Adrenal gland (tissue), 9 donors: ENCODE measurements at regions not wholly inside any gene's neighbourhood (a gene's known extent, or its start where the extent isn't known, plus 50 kb on each side); places are given as distances from the start of the nearest gene placed in this dataset.

Experiments used
- DNase-seq, 7 donors: peaks; one replicate each; pipeline ENCODE4 v3.0.0-alpha.2; 2019 to 2020
- H3K27ac ChIP-seq, 5 donors: fragments of 200-600 bp; sonication (generic) in 4 of 5; 1 replicate in 3 of 5; 2 replicates in 2 of 5; pipeline versions ENCODE4 v1.5.1 to v1.8.0; 2016 to 2020; ENCODE audit warnings: mild to moderate bottlenecking in 1 of 5
- H3K27me3 ChIP-seq: fragments of 200-600 bp; 2 replicates; pipeline ENCODE4 v1.8.0; 2021
- H3K36me3 ChIP-seq, 2 donors: fragments of 200-600 bp; replicated peaks in 1 of 2; 1 replicate in 1 of 2; 2 replicates in 1 of 2; pipeline versions ENCODE4 v1.5.1 to v1.8.0; 2018 to 2022
- H3K4me1 ChIP-seq, 2 donors: fragments of 200-600 bp; replicated peaks in 1 of 2; 1 replicate in 1 of 2; 2 replicates in 1 of 2; pipeline versions ENCODE4 v1.5.1 to v1.8.0; 2018 to 2021
- H3K4me3 ChIP-seq, 4 donors: fragments of 200-600 bp; sonication (generic) in 3 of 4; one replicate each; pipeline ENCODE4 v1.5.1; 2016 to 2018
- H3K9me3 ChIP-seq, 3 donors: fragments of 200-600 bp; sonication (generic) in 1 of 3; replicated peaks in 1 of 3; 1 replicate in 2 of 3; 2 replicates in 1 of 3; pipeline versions ENCODE4 v1.5.1 to v1.8.0; 2016 to 2021
- POLR2A ChIP-seq, 2 donors: fragments of 450-650 bp; IDR thresholded peaks; one replicate each; pipeline ENCODE4 v1.6.1; 2017; ENCODE audit warnings: antibody characterized with exemption in 2 of 2, mild to moderate bottlenecking in 2 of 2, moderate library complexity in 1 of 2
- WGBS, 4 donors: extraction: QIAGEN DNeasy Blood & Tissue Kit in 2 of 4; methylation state at CpG; one replicate each; pipeline versions ENCODE4 v1.1.5 to v1.1.7; 2013 to 2017; 5-methylcytosine and 5-hydroxymethylcytosine counted together
- intact Hi-C, 2 donors: fragments of 100-400 bp; cut with DNase I; formaldehyde crosslinking; loops; one replicate each; pipeline versions ENCODE4 v1.14.1 to v1.15.0; 2022 to 2023
- TF ChIP-seq, protein P1 (sequence below), 6 experiments: fragments of 450-650 bp in 4 of 6; fragments of 200-600 bp in 2 of 6; sonication (generic) in 1 of 6; IDR thresholded peaks; 1 replicate in 5 of 6; 2 replicates in 1 of 6; pipeline versions ENCODE4 v1.5.1 to v1.8.0; 2016 to 2021; ENCODE audit warnings: antibody characterized with exemption in 6 of 6, mild to moderate bottlenecking in 2 of 6, moderate library complexity in 1 of 6
- donor health status: healthy with polysubstance abuse.
- donor health status: Bipolar disorder and iron deficiency.
- donor health status: DM: yes; HTN: yes; CAD: no.
- donor health status: DM: no; HTN: no; CAD: no.
- donor health status: DM: no; HTN: no; CAD: no.

GRCh38 chr11:27864611-27865010 is 164.4 kb upstream of the BDNF start:
- Histone ChIP-seq H3K9me3 (no peaks in the 10 kb centered on the region), H3K4me3 (no peak overlapping the region), H3K27me3 (no peaks in the 10 kb centered on the region), H3K4me1 (peaks cover 0 to 4% of the 10 kb centered on the region in 2 donors), H3K27ac (no peak overlapping the region), H3K36me3 (no peaks in the 10 kb centered on the region)
- intact Hi-C loops = no loop called here
- DNase-seq = no peak
- WGBS, 4 donors = 88 to 100% (median 93%) methylated on average over 1 of the region's 1 CpG
- TF ChIP-seq POLR2A (IDR thresholded peaks at IDR 0.05) = no peak
- TF ChIP-seq, protein P1, sequence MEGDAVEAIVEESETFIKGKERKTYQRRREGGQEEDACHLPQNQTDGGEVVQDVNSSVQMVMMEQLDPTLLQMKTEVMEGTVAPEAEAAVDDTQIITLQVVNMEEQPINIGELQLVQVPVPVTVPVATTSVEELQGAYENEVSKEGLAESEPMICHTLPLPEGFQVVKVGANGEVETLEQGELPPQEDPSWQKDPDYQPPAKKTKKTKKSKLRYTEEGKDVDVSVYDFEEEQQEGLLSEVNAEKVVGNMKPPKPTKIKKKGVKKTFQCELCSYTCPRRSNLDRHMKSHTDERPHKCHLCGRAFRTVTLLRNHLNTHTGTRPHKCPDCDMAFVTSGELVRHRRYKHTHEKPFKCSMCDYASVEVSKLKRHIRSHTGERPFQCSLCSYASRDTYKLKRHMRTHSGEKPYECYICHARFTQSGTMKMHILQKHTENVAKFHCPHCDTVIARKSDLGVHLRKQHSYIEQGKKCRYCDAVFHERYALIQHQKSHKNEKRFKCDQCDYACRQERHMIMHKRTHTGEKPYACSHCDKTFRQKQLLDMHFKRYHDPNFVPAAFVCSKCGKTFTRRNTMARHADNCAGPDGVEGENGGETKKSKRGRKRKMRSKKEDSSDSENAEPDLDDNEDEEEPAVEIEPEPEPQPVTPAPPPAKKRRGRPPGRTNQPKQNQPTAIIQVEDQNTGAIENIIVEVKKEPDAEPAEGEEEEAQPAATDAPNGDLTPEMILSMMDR (IDR thresholded peaks at IDR 0.05) = no peak

GRCh38 chr11:27864091-27864491 is 163.8 kb upstream of the BDNF start:
- WGBS, 4 donors = 32 to 51% (median 43%) methylated on average over 4 of the region's 4 CpGs
- H3K27me3 ChIP-seq = no peaks in the 10 kb centered on the region
- H3K4me3 ChIP-seq = no peak overlapping the region
- no peaks in the 10 kb centered on the region for H3K36me3 ChIP-seq
- no peak overlapping the region for H3K27ac ChIP-seq
- intact Hi-C loops = no loop called here
- no peak for TF ChIP-seq POLR2A (IDR thresholded peaks at IDR 0.05)
- TF ChIP-seq, protein P1 (IDR thresholded peaks at IDR 0.05) = no peak
- H3K9me3 ChIP-seq = no peaks in the 10 kb centered on the region
- no peak for DNase-seq
- peaks cover 0 to 4% of the 10 kb centered on the region in 2 donors for H3K4me1 ChIP-seq

- WGBS, 4 donors = 57 to 85% (median 81%) methylated on average over 2 of the region's 2 CpGs
- H3K4me1 ChIP-seq = peaks cover 0 to 4% of the 10 kb centered on the region in 2 donors
- TF ChIP-seq, protein P1 (IDR thresholded peaks at IDR 0.05) = no peak
- no peak for TF ChIP-seq POLR2A (IDR thresholded peaks at IDR 0.05)
- H3K27ac ChIP-seq = no peak overlapping the region
- no peaks in the 10 kb centered on the region for H3K9me3 ChIP-seq
- no peak overlapping the region for H3K4me3 ChIP-seq
- no peaks in the 10 kb centered on the region for H3K27me3 ChIP-seq
- no peak for DNase-seq
- no peaks in the 10 kb centered on the region for H3K36me3 ChIP-seq
- intact Hi-C loops = no loop called here
Observed at GRCh38 chr11:27863637-27864036, 163.4 kb upstream of the BDNF start.

GRCh38 chr11:27861706-27862430 is 161.6 kb upstream of the BDNF start:
- Histone ChIP-seq H3K36me3 (no peaks in the 10 kb centered on the region), H3K4me3 (no peak overlapping the region), H3K9me3 (no peaks in the 10 kb centered on the region), H3K4me1 (peaks cover 0 to 4% of the 10 kb centered on the region in 2 donors), H3K27me3 (no peaks in the 10 kb centered on the region), H3K27ac (peak overlapping the region in 2 of 5 donors; percentile 14 to 53)
- DNase-seq = peak; percentile 34 to 69 (median 63)
- intact Hi-C loops = no loop called here
- TF ChIP-seq, protein P1 (IDR thresholded peaks at IDR 0.05) = no peak
- no peak for TF ChIP-seq POLR2A (IDR thresholded peaks at IDR 0.05)
- WGBS, 4 donors = 39 to 49% (median 41%) methylated on average over 4 of the region's 4 CpGs
